NB4 (cell line): ENCODE measurements at regions not wholly inside any gene's neighbourhood (a gene's known extent, or its start where the extent isn't known, plus 50 kb on each side); places are given as distances from the start of the nearest gene placed in this dataset.

Experiments used
- DNase-seq: peaks from one replicate; pipeline ENCODE4 v3.0.0; 2010; ENCODE audit warnings: low read depth
- H3K4me3 ChIP-seq: one replicate; pipeline ENCODE4 v1.5.1; 2011; ENCODE audit warnings: mild to moderate bottlenecking, low read depth, low read length, moderate library complexity
- CTCF ChIP-seq: IDR thresholded peaks from one replicate; pipeline ENCODE4 v1.5.1; 2012; ENCODE audit warnings: low read depth, low read length
- MYC ChIP-seq: IDR thresholded peaks from 2 replicates; pipeline ENCODE4 v1.6.1; 2011; ENCODE audit warnings: low read depth, low read length
- POLR2A ChIP-seq: IDR thresholded peaks from 2 replicates; pipeline ENCODE4 v1.6.1; 2011; ENCODE audit warnings: mild to moderate bottlenecking; ENCODE audit not compliant: insufficient read length; ENCODE audit errors: extremely low read depth
- TF ChIP-seq, protein P1 (sequence below): IDR thresholded peaks from 2 replicates; pipeline ENCODE4 v1.6.1; 2011; ENCODE audit warnings: low read depth, low read length

- DNase-seq = peak; percentile 13
- no peak overlapping the region for H3K4me3 ChIP-seq
- TF ChIP-seq MYC (no peak), POLR2A (no peak), CTCF (no peak)
- TF ChIP-seq, protein P1, sequence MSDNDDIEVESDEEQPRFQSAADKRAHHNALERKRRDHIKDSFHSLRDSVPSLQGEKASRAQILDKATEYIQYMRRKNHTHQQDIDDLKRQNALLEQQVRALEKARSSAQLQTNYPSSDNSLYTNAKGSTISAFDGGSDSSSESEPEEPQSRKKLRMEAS = no peak
These were observed 114.4 kb upstream of the DTNA start for GRCh38 chr18:34595690-34596089.

- no peak overlapping the region for H3K4me3 ChIP-seq
- TF ChIP-seq CTCF = no peak
- no peak for TF ChIP-seq MYC
- TF ChIP-seq, protein P1 = no peak
- TF ChIP-seq POLR2A = no peak
- DNase-seq = no peak
These were observed 111.9 kb upstream of the DTNA start for GRCh38 chr18:34598120-34598635.

GRCh38 chr18:34600158-34600557 lies 109.9 kb upstream of the DTNA start:
- TF ChIP-seq POLR2A = no peak
- TF ChIP-seq MYC = no peak
- TF ChIP-seq, protein P1 = no peak
- no peak for TF ChIP-seq CTCF
- DNase-seq = no peak
- no peak overlapping the region for H3K4me3 ChIP-seq

GRCh38 chr18:34600874-34601656 lies 109.0 kb upstream of the DTNA start:
- DNase-seq = no peak
- no peak for TF ChIP-seq CTCF
- no peak for TF ChIP-seq POLR2A
- TF ChIP-seq, protein P1 = no peak
- TF ChIP-seq MYC = no peak
- no peak overlapping the region for H3K4me3 ChIP-seq

DNA sequence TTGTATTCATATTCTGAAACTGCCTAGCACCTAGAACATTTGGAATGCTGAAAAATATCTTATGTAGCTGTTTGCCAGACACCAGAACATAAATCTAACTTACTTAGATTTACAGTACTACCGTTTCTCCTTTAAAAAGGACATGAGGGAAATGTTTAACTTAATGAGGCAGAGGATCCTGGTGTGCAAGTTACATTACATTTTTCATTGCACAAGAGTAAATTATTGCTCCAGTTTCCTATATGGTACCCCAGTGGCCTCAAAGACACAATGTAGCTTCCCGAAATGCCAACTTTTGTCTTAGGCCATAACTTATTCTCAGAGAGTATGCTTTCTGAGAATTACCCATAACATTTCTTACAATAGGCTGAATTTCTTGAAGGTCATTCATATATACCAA lies 105.5 kb upstream of the DTNA start:
- TF ChIP-seq CTCF (no peak), MYC (no peak), POLR2A (no peak)
- TF ChIP-seq, protein P1 = no peak
- DNase-seq = no peak

More for the DNA sequence above, 105.5 kb upstream of the DTNA start:
- H3K4me3 ChIP-seq = no peak overlapping the region
